Transverse colon (tissue), 4 donors: ENCODE measurements at regions not wholly inside any gene's neighbourhood (a gene's known extent, or its start where the extent isn't known, plus 50 kb on each side); places are given as distances from the start of the nearest gene placed in this dataset.

Experiments used
- CTCF ChIP-seq, 5 experiments: fragments of 200-600 bp in 3 of 5; fragments of 450-650 bp in 2 of 5; sonication (generic) in 3 of 5; IDR thresholded peaks; 1 replicate in 2 of 5; 2 replicates in 3 of 5; pipeline ENCODE4 v1.5.1; 2016 to 2017; ENCODE audit warnings: antibody characterized with exemption in 5 of 5, inconsistent platforms in 3 of 5, mild to moderate bottlenecking in 2 of 5, moderate library complexity in 1 of 5
- EP300 ChIP-seq: sonication (generic); formaldehyde crosslinking; IDR thresholded peaks from one replicate; pipeline ENCODE4 v1.6.1; 2017; ENCODE audit warnings: antibody characterized with exemption, low read depth
- POLR2A ChIP-seq: fragments of 450-650 bp; IDR thresholded peaks from one replicate; pipeline ENCODE4 v1.6.1; 2016; ENCODE audit warnings: antibody characterized with exemption, mild to moderate bottlenecking, moderate library complexity
- POLR2AphosphoS5 ChIP-seq, 3 donors: sonication (generic); formaldehyde crosslinking; IDR thresholded peaks; one replicate each; pipeline ENCODE4 v1.6.1; 2016; ENCODE audit warnings: antibody characterized with exemption in 3 of 3

GRCh38 chr16:81165411-81166097 lies 69.4 kb upstream of the GCSH start:
- TF ChIP-seq CTCF (IDR thresholded peaks at IDR 0.05) (no peak), EP300 (no peak), POLR2A (no peak), POLR2AphosphoS5 (IDR thresholded peaks at IDR 0.05) (no peak)
